ENCODE measurements at regions not wholly inside any gene's neighbourhood (a gene's known extent, or its start where the extent isn't known, plus 50 kb on each side); places are given as distances from the start of the nearest gene placed in this dataset.

GRCh38 chr5:173751266-173751600 is 134.8 kb upstream of the BOD1 start:
- Histone ChIP-seq H3K27me3 (ENCODE audit: control insufficient read depth, insufficient read depth, low read length, poor library complexity, severe bottlenecking) (no peaks in the 10 kb centered on the region), H3K4me3 (ENCODE audit: insufficient read depth, low read depth, low read length) (no peak overlapping the region), H3K36me3 (ENCODE audit: control insufficient read depth, insufficient read depth, low read length) (no peaks in the 10 kb centered on the region), H3K9me3 (ENCODE audit: control insufficient read depth, low read length) (no peaks in the 10 kb centered on the region), H3K27ac (ENCODE audit: insufficient read depth, low read depth, low read length, poor library complexity, severe bottlenecking) (no peak overlapping the region), H3K4me1 (ENCODE audit: control insufficient read depth, insufficient read depth, low read length) (peaks cover 14% of the 10 kb centered on the region)
- WGBS, 2 experiments: 91 to 93% methylated on average over 5 of the region's 5 CpGs

DNA sequence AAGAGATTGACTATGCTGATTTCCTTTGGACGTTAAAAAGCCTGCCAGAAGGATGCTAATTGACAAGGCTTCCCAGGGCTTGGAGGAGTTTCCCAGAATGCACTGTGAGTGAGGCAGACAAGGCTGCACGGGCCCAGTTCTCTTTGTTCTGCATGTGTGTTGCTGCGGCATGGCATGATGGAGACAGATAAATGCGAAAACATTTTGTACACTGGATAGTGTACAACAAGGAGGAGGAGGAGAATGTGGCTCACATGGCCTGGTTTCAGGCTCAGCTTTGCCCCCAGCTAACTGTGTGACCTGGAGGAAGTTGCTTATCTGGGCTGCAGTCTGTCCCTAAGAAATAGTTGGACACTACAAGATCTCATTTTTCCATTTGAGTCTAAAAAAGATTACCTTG is 135.5 kb upstream of the CPEB4 start:
- Histone ChIP-seq H3K9me3 (ENCODE audit: control insufficient read depth, low read length) (no peaks in the 10 kb centered on the region), H3K36me3 (ENCODE audit: control insufficient read depth, insufficient read depth, low read length) (no peaks in the 10 kb centered on the region), H3K27me3 (ENCODE audit: control insufficient read depth, insufficient read depth, low read length, poor library complexity, severe bottlenecking) (no peaks in the 10 kb centered on the region), H3K4me1 (ENCODE audit: control insufficient read depth, insufficient read depth, low read length) (peaks cover 15% of the 10 kb centered on the region), H3K4me3 (ENCODE audit: insufficient read depth, low read depth, low read length) (no peak overlapping the region), H3K27ac (ENCODE audit: insufficient read depth, low read depth, low read length, poor library complexity, severe bottlenecking) (no peak overlapping the region)
- 93% methylated on average over 4 of the region's 4 CpGs for WGBS, 2 experiments

- Histone ChIP-seq H3K27me3 (ENCODE audit: control insufficient read depth, insufficient read depth, low read length, poor library complexity, severe bottlenecking) (no peaks in the 10 kb centered on the region), H3K36me3 (ENCODE audit: control insufficient read depth, insufficient read depth, low read length) (no peaks in the 10 kb centered on the region), H3K9me3 (ENCODE audit: control insufficient read depth, low read length) (no peaks in the 10 kb centered on the region), H3K4me3 (ENCODE audit: insufficient read depth, low read depth, low read length) (no peak overlapping the region), H3K27ac (ENCODE audit: insufficient read depth, low read depth, low read length, poor library complexity, severe bottlenecking) (no peak overlapping the region), H3K4me1 (ENCODE audit: control insufficient read depth, insufficient read depth, low read length) (peaks cover 18% of the 10 kb centered on the region)
- 53% methylated on average over 15 of the region's 15 CpGs for WGBS, 2 experiments
These were observed 134.6 kb upstream of the CPEB4 start for GRCh38 chr5:173753307-173754168.

- H3K4me1 ChIP-seq (ENCODE audit: control insufficient read depth, insufficient read depth, low read length): peaks cover 18% of the 10 kb centered on the region
- H3K36me3 ChIP-seq (ENCODE audit: control insufficient read depth, insufficient read depth, low read length): no peaks in the 10 kb centered on the region
- H3K27me3 ChIP-seq (ENCODE audit: control insufficient read depth, insufficient read depth, low read length, poor library complexity, severe bottlenecking): no peaks in the 10 kb centered on the region
- H3K4me3 ChIP-seq (ENCODE audit: insufficient read depth, low read depth, low read length): no peak overlapping the region
- WGBS, 2 experiments: 91 to 97% methylated on average over 3 of the region's 3 CpGs
- no peak overlapping the region for H3K27ac ChIP-seq (ENCODE audit: insufficient read depth, low read depth, low read length, poor library complexity, severe bottlenecking)
- H3K9me3 ChIP-seq (ENCODE audit: control insufficient read depth, low read length): no peaks in the 10 kb centered on the region
These were observed 132.8 kb upstream of the CPEB4 start for GRCh38 chr5:173755319-173755718.

DNA sequence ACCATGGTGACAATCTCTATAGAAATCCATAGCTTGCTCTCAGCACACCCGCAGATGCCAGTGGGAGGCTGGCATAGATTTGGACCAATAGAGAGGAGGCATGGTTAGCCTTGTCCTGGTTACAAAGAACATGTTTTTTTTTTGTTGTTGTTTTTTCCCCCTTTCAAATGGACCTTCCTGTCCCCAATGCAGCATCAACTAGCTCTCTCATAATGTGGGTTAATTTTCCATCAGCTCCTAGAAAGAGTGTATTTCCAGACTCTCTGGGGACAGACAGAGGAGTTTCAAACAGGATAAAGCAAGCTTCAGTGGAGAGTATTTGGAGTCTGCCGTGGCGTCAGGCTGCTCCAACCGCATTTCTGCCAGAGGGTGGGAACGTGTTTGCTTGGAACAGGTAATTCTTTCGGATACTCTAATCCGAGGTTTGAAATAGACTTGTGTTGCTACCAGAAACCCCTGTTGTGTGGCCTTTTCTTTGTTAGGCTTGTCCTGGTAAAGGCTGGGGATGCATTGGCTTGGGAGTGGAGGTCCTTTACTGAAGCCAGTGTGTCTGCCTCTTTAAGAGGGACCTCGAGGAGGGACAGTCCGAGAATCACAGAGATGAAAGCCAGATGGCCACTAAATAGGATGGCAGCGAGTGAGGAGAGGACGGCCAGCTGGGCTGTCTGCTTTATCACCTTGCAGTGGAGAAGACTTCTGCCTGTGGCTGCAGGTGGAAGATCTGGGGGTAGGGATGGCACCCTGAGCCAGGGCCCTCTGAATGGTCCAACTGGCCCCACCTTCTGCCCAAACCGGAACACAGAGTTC is 130.5 kb upstream of the CPEB4 start:
- Histone ChIP-seq H3K27me3 (ENCODE audit: control insufficient read depth, insufficient read depth, low read length, poor library complexity, severe bottlenecking) (no peaks in the 10 kb centered on the region), H3K4me3 (ENCODE audit: insufficient read depth, low read depth, low read length) (no peak overlapping the region), H3K27ac (ENCODE audit: insufficient read depth, low read depth, low read length, poor library complexity, severe bottlenecking) (no peak overlapping the region), H3K36me3 (ENCODE audit: control insufficient read depth, insufficient read depth, low read length) (no peaks in the 10 kb centered on the region), H3K4me1 (ENCODE audit: control insufficient read depth, insufficient read depth, low read length) (peaks cover 17% of the 10 kb centered on the region), H3K9me3 (ENCODE audit: control insufficient read depth, low read length) (no peaks in the 10 kb centered on the region)
- 82 to 88% methylated on average over 12 of the region's 12 CpGs for WGBS, 2 experiments

DNA sequence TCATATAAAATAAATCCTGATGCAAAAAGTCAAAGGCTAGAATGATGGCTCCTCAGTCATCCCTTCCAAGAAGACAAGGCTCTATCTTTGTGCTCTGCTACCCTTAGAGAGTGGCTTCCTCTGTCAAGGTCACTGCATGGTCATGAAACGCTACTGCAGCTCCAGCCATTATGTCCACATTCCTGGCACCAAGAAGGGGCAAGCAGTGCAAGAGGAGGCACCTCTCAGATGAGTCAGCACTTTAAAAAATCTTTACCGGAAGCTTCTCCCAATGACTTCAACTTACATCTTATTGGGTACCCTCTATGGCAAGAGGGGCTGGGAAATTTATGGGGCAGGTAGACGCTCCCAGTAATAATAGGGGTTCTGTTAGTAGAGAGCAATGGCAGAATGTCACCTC is 129.5 kb upstream of the CPEB4 start:
- Histone ChIP-seq H3K27me3 (ENCODE audit: control insufficient read depth, insufficient read depth, low read length, poor library complexity, severe bottlenecking) (no peaks in the 10 kb centered on the region), H3K9me3 (ENCODE audit: control insufficient read depth, low read length) (no peaks in the 10 kb centered on the region), H3K36me3 (ENCODE audit: control insufficient read depth, insufficient read depth, low read length) (no peaks in the 10 kb centered on the region), H3K4me1 (ENCODE audit: control insufficient read depth, insufficient read depth, low read length) (peaks cover 6% of the 10 kb centered on the region), H3K27ac (ENCODE audit: insufficient read depth, low read depth, low read length, poor library complexity, severe bottlenecking) (no peak overlapping the region), H3K4me3 (ENCODE audit: insufficient read depth, low read depth, low read length) (no peak overlapping the region)
- WGBS, 2 experiments: 94 to 96% methylated on average over 3 of the region's 3 CpGs

GRCh38 chr5:173759691-173760090 is 128.5 kb upstream of the CPEB4 start:
- no peaks in the 10 kb centered on the region for H3K9me3 ChIP-seq (ENCODE audit: control insufficient read depth, low read length)
- 97% methylated on average over 8 of the region's 8 CpGs for WGBS, 2 experiments
- peaks cover 10% of the 10 kb centered on the region for H3K4me1 ChIP-seq (ENCODE audit: control insufficient read depth, insufficient read depth, low read length)
- H3K36me3 ChIP-seq (ENCODE audit: control insufficient read depth, insufficient read depth, low read length): no peaks in the 10 kb centered on the region
- no peak overlapping the region for H3K4me3 ChIP-seq (ENCODE audit: insufficient read depth, low read depth, low read length)
- no peaks in the 10 kb centered on the region for H3K27me3 ChIP-seq (ENCODE audit: control insufficient read depth, insufficient read depth, low read length, poor library complexity, severe bottlenecking)
- H3K27ac ChIP-seq (ENCODE audit: insufficient read depth, low read depth, low read length, poor library complexity, severe bottlenecking): no peak overlapping the region

DNA sequence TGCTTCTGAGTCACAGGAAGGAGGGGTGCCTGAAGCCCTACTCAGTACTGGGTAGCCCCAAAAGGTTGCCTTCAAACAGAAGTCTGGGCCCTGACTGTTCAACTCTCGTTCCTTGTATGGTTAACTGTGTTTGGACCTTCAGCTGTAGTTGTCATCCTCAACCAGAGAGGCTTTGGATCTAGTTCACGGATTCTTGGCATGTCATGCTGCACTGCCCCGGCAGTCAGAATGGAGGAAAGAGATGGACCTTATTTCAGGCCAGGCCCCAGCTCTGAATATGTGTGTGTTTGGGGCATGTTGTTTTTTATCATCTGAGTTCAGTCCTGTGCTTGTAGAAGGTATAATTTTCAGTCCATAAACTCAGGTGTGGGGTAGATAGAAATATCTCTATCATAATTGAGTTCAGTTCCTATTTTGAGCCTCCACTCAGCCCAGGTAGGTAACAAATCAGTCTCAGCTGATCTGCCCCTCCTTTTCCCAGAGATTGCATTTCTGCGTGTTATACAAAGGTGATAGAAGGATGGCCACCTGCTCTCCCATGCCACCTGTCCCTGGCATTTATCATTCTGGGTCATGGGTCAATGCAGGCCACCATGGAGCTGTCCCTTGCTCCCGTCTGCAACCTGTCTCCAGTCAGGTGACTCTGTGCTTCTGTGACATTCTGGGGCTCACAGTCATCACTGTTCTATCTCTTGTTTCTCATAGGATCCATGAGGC is 127.5 kb upstream of the CPEB4 start:
- Histone ChIP-seq H3K9me3 (ENCODE audit: control insufficient read depth, low read length) (no peaks in the 10 kb centered on the region), H3K4me1 (ENCODE audit: control insufficient read depth, insufficient read depth, low read length) (peaks cover 11% of the 10 kb centered on the region), H3K4me3 (ENCODE audit: insufficient read depth, low read depth, low read length) (no peak overlapping the region), H3K27me3 (ENCODE audit: control insufficient read depth, insufficient read depth, low read length, poor library complexity, severe bottlenecking) (no peaks in the 10 kb centered on the region), H3K36me3 (ENCODE audit: control insufficient read depth, insufficient read depth, low read length) (no peaks in the 10 kb centered on the region), H3K27ac (ENCODE audit: insufficient read depth, low read depth, low read length, poor library complexity, severe bottlenecking) (no peak overlapping the region)
- 94 to 98% methylated on average over 5 of the region's 5 CpGs for WGBS, 2 experiments

DNA sequence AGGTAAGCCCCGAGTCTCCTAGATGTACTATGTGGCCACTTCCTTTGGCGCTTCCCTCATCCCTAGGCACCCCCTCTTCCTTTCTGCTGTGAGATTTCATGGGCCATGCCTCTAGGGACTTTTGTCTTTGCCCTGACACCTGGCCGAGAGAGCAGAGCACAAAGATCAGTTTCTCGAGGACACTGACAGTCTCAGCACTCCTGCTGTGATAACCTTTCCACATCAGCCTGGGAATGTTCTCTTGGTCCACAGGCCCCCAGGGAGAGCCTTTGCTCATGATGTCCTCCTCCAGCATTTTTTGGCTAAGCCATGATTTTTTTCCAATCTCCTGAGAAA is 127.0 kb upstream of the CPEB4 start:
- no peaks in the 10 kb centered on the region for H3K27me3 ChIP-seq (ENCODE audit: control insufficient read depth, insufficient read depth, low read length, poor library complexity, severe bottlenecking)
- H3K9me3 ChIP-seq (ENCODE audit: control insufficient read depth, low read length): no peaks in the 10 kb centered on the region
- 58 to 67% methylated on average over 4 of the region's 4 CpGs for WGBS, 2 experiments
- no peak overlapping the region for H3K27ac ChIP-seq (ENCODE audit: insufficient read depth, low read depth, low read length, poor library complexity, severe bottlenecking)
- peaks cover 11% of the 10 kb centered on the region for H3K4me1 ChIP-seq (ENCODE audit: control insufficient read depth, insufficient read depth, low read length)
- H3K36me3 ChIP-seq (ENCODE audit: control insufficient read depth, insufficient read depth, low read length): no peaks in the 10 kb centered on the region
- no peak overlapping the region for H3K4me3 ChIP-seq (ENCODE audit: insufficient read depth, low read depth, low read length)

DNA sequence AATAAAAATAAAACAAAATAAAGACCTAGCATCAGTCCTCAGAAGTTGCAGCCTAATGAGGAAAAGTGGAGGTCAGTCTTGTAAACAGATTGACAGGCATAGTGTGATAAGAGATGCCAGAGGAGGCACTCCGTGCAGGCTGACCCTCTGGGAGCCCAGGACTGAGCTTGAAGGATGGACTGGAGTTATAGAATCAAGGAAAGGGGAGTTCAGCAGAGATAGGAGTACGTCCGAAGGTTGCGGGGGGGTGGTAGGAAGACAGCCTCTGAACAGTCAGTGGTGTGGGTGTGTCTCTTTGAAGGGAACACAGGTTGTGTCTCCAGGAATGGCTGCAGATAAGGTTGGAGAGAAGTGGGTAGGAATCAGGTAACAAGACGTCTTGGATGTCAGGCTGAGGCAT is 126.1 kb upstream of the CPEB4 start:
- Histone ChIP-seq H3K4me1 (ENCODE audit: control insufficient read depth, insufficient read depth, low read length) (peaks cover 11% of the 10 kb centered on the region), H3K4me3 (ENCODE audit: insufficient read depth, low read depth, low read length) (no peak overlapping the region), H3K27ac (ENCODE audit: insufficient read depth, low read depth, low read length, poor library complexity, severe bottlenecking) (no peak overlapping the region), H3K27me3 (ENCODE audit: control insufficient read depth, insufficient read depth, low read length, poor library complexity, severe bottlenecking) (no peaks in the 10 kb centered on the region), H3K9me3 (ENCODE audit: control insufficient read depth, low read length) (no peaks in the 10 kb centered on the region), H3K36me3 (ENCODE audit: control insufficient read depth, insufficient read depth, low read length) (no peaks in the 10 kb centered on the region)
- WGBS, 2 experiments: 92 to 94% methylated on average over 5 of the region's 5 CpGs
